GM21619 (cell line): ENCODE measurements at regions not wholly inside any gene's neighbourhood (a gene's known extent, or its start where the extent isn't known, plus 50 kb on each side); places are given as distances from the start of the nearest gene placed in this dataset.
A peak's percentile ranks its signal among the peaks of the same experiment; 100 is the strongest.
"Not testable (repeated sequence)": the region's sequence is repeated elsewhere in the genome, so short reads cannot be mapped to it uniquely, and the experiment has no call there.

Source experiments
- ATAC-seq: cut with Tn5 transposase; IDR thresholded peaks from one replicate; pipeline ENCODE4 v1.9.1; 2021; ENCODE audit not compliant: unreplicated experiment

- ATAC-seq, result no peak
Measured at GRCh38 chr3:159260049-159260662, 458.3 kb downstream of the MFSD1 start.

- not testable (repeated sequence) for ATAC-seq
Measured at GRCh38 chr3:159261333-159261732, 459.5 kb downstream of the MFSD1 start.

DNA sequence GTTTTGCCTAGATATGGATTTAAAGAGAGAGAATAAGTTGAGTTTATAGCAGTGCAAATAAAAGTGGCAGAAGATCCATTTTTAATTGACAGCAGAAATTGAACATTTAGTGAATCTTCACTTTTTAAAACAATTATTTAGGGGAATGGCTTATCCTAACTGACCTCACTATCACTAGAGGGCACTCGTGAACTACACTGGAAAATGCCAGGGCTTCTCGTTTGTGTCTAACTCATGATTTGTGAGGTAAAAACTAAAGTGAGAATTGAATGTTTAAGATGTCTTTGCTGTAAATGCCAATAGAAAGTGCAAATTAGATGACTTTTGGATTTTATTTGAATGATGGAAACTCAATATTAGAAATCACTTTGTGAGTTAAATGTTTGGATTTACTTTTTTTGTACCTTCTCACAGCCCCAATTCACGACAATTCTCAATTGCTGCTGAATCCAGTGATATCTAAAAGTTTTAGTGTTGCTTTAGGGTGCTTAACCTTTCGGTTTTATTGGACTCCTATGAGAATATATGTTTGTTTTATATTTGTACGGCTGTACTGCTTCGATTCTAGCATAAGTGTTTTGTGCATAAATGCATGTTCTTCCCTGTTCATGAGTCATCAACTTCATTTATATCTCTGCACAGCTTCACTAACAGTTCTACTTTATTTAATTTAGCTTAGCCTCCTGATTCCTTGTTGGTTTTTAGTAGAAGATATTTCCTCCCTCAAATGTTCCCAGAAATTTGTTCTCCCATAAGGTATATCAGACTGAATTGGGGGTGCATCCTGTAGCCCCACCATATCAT is 462.1 kb downstream of the MFSD1 start:
- no peak for ATAC-seq

DNA sequence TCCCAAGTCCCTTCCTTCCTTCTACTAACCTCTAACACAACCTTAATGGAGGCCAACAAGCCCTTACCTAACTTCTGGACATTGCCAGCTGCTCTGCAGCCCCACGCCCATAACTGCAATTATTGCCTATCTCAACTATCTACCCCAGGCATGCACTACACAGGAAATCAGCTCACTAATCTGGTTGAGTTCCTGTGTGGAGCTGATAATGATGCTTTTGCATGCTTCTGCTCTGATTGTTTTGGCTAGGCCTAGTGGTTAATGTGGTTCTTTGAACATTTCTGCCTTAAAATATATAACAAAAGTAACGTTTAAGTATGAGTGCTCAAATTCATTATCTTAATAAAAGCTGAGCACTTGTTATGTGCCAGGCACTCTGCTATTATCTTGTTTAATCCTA is 463.9 kb downstream of the MFSD1 start:
- ATAC-seq, result no peak

- peak; percentile 56 for ATAC-seq
Measured at GRCh38 chr3:159266779-159267178, 464.9 kb downstream of the MFSD1 start.

DNA sequence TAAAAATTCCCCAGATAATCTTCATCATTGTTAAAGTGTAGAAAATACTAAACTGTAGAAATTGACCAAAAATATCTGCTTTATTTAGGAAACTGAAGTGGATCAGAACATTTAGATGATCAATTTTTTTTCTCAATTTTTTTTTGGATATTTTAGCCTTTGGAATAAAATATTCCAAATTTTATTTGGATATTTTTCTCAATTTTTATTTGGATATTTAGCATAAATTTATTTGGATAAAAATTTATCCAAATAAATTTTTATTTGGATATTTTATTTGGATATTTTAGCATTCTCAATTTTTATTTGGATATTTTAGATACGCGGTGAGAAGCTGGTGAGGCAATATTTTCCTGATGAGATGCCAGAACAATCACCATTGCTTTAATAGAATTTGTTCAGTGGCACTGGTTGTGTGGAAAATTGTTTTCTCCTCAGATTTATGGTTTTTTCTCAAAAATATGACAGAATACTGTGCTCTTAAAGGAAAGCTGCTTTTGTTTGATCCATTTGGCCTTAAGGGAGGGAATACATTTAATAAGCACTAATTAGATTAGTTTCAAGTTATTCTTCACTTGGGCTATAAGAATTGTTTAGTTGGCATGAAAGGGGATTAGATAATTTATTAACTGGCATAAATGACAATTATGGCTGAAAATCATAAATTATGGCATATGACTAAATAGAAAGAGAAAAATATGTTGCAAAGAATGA is 470.1 kb downstream of the MFSD1 start:
- no peak for ATAC-seq

DNA sequence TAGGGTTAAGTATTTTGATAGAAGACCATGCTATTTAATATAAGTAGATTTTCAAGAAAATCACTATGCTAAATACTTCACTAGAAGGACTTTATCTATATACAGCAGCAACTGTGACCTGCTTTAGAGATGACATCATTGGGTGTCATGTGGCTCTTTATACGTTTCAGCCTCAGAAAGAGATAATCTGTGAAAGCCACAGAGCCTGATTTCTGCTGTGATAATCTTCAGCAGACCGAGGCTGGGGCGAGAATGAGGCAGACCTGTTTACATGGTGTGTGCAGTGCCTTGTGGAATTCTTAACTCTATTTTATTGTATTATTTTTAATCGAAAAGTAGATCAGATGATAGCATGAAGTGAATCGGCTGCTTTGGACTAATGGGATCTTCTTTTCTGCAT is 471.2 kb downstream of the MFSD1 start:
- no peak for ATAC-seq

DNA sequence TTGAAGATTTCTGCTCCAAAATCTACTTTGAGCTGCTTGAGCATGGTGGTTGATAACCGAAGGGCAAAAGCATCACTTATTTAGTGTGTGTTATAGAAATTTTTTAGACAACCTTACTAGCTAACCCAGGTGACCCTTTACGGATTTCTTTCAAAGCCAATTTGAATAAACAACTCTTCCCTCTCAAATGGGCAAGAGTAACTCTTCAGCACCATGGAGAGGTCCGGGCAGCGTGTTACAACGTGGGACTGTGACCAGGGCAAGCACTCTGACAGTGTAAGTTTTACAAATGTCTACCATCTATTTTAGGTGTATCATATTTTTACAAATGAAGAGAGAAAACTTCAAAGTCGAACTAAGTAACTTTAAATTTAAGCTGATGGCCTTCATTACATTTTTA is 471.8 kb downstream of the MFSD1 start:
- no peak for ATAC-seq

DNA sequence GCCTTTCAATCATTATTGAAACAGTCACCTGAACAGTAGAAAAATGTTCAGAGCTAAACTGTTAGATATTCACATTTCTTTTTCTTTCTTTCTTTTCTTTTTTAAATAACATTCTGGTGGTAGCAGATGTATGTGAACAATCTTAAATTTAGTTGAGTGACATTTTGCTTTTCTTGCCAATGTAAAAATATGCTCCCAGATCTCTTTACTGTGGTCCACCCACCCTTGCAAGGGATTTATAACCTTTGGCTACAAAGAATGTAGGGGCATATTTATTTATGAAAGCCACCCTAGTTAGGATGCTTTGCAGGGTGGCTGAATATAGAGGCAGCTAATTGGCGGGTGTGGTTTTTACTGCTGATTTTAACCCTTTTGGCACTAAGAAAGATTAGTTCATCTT is 473.9 kb downstream of the MFSD1 start:
- no peak for ATAC-seq

DNA sequence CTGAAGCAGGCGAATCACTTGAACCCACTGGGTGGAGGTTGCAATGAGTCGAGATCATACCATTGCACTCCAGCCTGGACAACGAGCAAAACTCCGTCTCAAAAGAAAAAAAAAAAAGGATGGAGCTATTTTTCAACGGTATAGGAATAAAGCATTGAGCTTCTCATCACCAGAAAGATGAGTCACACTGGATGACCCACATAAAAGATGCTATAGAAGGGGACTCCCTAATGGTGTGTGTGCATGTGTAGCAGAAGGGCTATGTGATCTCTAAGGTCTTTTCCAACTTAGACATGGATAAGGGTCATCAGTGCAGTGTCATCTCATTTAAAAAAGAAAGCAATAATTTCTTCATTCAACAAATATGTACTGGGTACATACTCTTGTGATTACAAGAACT is 476.0 kb downstream of the MFSD1 start:
- no peak for ATAC-seq

DNA sequence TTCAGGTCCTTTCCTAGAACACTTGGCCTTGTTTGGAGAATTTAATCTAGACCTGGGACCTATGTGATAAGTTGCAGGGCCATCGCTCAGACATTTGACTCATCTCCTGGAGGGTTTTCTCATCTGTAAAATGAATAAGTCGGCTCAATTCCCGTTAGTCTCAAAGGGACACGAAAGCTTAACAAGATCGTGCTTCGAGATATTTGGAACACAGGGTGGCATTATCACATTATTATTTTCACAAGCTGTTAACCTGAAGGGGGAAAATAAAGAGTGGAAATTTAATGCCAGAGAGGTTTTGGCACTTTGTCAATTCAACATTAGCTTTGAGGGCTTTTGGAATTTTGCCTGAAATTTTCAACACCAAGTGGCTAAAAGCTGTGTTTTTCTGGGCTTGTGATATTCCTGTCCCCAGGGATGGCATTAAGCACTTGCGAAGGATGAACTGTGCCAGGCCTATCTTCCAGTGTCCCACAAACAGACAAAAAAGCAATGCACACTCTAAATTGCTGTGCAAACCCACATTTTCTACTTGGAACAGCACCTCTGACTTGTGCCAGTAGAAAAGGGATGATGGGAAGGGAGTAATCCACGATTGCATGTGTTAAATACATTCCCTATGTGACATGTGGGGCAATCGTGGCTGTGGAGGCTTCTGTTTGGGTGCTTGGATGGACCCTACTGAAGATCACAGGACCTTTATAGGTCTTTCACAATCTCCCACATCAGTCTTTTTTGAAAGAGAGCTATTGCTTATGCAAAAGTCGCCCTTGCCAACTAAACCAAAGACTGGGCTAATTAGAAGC is 478.7 kb downstream of the MFSD1 start:
- no peak for ATAC-seq

- no peak for ATAC-seq
Measured at GRCh38 chr3:159293493-159293892, 491.6 kb downstream of the MFSD1 start.

DNA sequence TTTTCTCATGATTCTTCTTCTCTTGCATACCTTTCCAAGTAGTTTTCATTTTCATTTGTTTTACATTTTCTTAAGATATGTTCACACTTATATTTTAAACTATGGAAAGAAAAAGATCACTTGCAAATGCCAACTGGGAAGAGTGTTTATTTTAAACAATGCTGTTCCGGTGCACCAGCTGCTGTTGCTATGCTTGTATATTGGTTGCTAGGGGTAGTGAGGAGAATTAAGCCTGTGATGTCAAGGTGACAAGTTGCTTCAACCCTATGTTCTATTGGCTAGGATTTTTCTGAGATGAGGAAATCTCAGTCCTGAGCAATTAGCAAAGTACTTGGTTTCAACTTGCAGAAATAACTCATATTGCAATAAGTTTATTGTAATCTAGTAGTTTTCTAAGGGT is 500.1 kb downstream of the MFSD1 start:
- no peak for ATAC-seq

DNA sequence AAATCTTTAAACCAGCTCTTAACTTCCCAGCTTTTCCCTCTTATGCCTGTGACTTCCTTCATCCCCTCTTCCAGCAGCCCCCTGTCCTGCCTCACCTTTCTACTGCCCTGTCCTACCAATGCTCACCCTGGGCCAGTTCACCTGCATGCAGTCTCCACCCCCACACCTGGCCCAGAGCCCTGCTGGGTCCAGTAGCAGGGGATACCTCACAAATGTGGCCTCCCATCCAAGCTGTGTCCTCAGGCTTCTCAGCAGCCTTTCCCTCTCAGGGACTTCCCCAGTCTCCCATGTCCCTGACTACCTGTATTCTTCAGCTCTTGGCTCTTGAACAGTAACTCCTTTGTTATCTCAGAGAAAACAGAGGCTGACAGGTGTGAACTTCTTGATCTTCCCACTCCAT is 503.2 kb downstream of the MFSD1 start:
- ATAC-seq, result no peak

GRCh38 chr3:159316706-159317105 is 514.9 kb downstream of the MFSD1 start:
- ATAC-seq, result not testable (repeated sequence)

DNA sequence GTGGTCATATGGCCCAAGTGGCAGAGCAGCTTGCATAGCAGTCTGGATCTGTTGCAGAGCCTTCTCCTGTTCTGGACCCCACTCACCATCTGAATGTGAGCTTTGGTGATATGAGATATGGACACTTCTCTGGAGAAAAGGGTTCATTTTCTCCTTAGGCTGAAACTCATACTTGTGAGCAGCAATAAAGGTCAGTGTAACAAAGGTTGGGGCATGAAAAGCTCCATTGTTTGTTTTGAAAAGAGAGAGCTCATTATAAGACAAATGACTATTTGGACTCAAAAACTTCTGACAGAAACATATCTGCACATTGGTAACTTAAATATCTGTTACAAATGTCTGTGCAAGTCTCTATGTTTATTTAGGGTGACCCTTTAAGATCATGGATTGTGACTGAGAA is 517.3 kb downstream of the MFSD1 start:
- no peak for ATAC-seq

DNA sequence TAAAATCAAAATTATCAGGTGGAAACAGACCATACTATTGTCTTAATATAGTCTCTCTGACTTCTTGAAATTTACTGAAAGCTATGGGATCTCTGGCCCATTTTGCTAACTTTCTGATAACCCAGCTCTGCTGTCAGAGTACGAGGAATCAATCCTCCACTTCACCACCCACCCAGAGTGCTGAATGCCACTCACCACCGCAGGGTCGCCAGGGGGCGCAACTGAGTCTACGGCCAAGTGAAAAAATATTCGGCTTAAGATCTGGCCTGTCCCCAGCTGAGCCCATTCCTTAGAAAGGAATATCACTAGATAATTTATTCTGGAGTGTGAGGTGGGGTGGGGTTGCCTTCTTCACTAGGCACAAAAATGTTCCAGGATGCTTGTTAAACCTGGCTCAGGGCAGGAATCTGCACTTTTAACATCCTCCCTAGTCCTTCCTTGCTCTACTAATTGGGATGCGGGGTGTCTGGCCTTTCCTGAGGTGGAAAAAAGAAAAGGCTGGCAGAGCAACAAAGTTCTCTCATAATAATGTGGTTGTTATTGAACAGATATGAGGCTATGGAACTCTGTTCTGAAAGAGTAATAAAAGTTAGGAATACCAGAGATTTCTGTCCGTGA is 520.6 kb downstream of the MFSD1 start:
- ATAC-seq, result peak; percentile 57

DNA sequence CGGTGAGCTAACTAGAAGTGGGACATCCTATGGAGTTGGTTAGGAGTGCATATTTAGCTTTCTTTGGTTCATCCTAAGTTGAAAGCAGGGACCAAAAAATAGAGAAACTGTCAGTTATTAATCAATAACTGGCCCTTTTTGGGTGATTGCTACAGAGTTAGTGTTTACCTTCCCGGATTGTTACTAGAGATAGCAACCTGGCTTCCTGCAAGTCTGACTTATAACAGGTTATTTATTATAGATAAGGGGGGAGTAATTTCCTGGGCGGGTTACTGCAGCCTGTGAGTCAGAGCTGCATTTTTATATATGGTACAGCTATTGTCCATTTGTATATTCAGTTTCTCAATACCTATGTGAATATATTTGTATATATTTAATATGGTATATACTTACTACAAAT is 522.0 kb downstream of the MFSD1 start:
- no peak for ATAC-seq

DNA sequence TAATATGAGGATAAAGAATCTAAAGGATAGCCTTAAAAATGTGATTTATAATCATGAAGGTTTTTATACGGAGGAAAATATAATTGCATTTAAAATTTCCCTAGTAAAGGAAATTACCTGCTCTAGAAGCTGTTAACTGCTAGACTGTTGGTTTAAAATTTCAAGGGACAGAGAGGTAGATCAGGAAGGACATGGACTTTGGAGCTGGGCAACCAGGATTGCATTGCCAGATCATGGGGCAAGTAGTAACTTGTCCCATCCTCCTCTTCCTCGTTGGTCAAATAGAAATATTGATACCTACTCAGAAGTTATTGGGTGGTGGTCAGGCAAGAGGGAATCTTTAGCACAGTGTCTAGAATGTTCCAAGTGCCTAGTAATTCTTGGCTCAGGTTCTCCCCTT is 525.1 kb downstream of the MFSD1 start:
- ATAC-seq, result no peak

DNA sequence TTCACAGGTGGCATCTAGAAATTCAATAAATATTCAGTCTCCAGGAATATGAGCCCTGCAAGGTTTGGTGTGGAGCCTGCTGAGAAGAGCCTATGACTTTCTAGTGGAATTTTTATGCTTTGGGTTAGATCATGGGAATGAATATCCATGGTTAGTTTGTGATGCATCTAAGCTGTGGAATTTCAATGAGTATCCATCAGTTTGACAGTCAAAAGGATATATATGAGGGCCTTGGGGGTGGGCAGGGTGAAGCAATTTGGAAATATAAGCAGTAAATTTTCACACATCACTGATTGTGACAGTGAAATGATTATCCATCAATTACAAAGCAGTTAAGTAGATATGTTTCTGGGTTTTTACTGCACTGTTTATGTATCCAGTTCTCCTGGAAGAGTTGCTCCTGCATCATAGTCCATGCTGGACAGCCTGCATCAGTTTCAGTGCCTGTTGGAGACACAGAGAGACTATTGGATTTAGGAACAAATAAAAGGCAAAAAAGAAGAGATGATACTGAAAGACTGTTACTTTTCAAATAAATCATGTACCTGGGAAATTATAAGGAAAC is 530.8 kb downstream of the MFSD1 start:
- ATAC-seq, result no peak

DNA sequence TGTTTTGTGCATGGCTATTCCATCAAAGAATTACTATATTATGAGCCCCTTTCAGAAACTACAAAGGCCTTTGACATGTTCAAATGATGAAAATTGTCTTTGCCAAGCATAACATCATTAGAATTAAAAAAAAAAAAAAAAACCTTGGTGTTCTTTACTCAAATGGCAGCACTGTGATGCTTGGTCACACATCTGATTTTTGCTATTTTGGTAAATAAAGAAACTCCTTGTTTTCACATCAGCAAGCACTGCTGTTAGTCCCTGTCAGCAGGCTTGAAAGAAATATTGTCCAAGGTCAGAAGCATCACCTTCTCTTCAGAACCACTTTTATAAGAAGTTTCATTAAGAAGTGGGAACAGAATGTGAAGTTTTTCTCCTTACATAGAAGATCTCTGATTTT is 537.3 kb downstream of the MFSD1 start:
- ATAC-seq, result no peak
